Activated naive CD8-positive, alpha-beta T cell treated with anti-CD3 and anti-CD28 coated beads, Interleukin-2, amount 50 U/mL, for 24 hours (primary cell): ENCODE measurements at regions not wholly inside any gene's neighbourhood (a gene's known extent, or its start where the extent isn't known, plus 50 kb on each side); places are given as distances from the start of the nearest gene placed in this dataset.
A peak's percentile ranks its signal among the peaks of the same experiment; 100 is the strongest.
"Not testable (repeated sequence)": the region's sequence is repeated elsewhere in the genome, so short reads cannot be mapped to it uniquely, and the experiment has no call there.

ENCODE experiments used
- ATAC-seq: fragments of 150-1000 bp; cut with Tn5 transposase; one replicate; pipeline ENCODE4 v1.10.0; 2021
- DNase-seq: peaks from one replicate; pipeline ENCODE4 v3.0.0; 2021
- H3K27ac Mint-ChIP-seq: one replicate; pipeline ENCODE4 v1.8.0; 2021; ENCODE audit warnings: mild to moderate bottlenecking, mixed read lengths
- H3K27me3 Mint-ChIP-seq: one replicate; pipeline ENCODE4 v1.8.0; 2021; ENCODE audit warnings: mixed read lengths
- H3K36me3 Mint-ChIP-seq: one replicate; pipeline ENCODE4 v1.8.0; 2021; ENCODE audit warnings: low read depth, mixed read lengths
- H3K4me1 Mint-ChIP-seq: one replicate; pipeline ENCODE4 v1.8.0; 2021; ENCODE audit warnings: mixed read lengths
- H3K4me3 Mint-ChIP-seq: one replicate; pipeline ENCODE4 v1.8.0; 2021; ENCODE audit warnings: mild to moderate bottlenecking, moderate library complexity, mixed read lengths
- H3K9me3 Mint-ChIP-seq: one replicate; pipeline ENCODE4 v1.8.0; 2021; ENCODE audit warnings: mixed read lengths

DNA sequence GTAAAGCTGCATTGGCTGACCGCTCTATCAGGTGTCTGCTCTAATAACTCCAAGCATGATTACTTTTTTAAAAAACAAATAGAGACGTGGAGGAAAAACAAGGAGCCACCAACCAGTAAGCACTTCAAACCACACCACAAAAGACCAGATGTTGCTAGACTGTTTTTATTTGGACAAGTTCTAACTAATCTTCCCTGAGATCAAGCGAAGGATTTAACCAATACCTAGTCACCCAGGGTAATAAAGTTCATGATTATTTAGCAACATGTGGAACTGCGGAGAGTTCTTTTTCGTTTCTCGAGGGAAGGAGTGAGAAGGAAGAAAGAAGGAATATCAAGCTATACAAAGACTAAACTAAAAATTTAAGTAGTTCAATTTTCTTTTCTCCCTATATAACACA lies 288.1 kb downstream of the DUSP6 start:
- H3K4me3 Mint-ChIP-seq, result no peak overlapping the region
- peaks cover 2% of the 10 kb centered on the region for H3K27me3 Mint-ChIP-seq
- ATAC-seq, result no peak
- no peaks in the 10 kb centered on the region for H3K36me3 Mint-ChIP-seq
- H3K9me3 Mint-ChIP-seq, result no peaks in the 10 kb centered on the region
- H3K27ac Mint-ChIP-seq, result no peak overlapping the region
- peaks cover 52% of the 10 kb centered on the region for H3K4me1 Mint-ChIP-seq
- no peak for DNase-seq

DNA sequence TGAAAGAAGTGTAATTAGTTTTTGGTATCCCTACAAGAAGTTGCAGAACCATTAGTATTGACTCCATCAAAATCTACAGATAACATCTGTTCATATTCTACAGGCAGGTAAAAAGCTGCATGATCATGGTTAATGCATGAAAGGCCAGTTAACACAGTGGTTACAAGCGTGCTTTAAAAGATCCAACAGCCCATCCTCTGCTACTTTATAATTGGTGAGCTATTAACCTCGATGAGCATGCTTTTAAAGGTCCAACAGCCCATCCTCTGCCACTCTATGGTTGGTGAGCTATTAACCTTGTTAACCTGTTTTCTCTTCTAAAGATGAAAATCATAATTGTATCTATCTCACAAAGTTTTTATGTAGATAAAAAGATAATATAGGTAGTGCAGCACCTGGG lies 289.3 kb downstream of the DUSP6 start:
- no peak for ATAC-seq
- H3K4me1 Mint-ChIP-seq, result peaks cover 51% of the 10 kb centered on the region
- no peak overlapping the region for H3K4me3 Mint-ChIP-seq
- no peaks in the 10 kb centered on the region for H3K9me3 Mint-ChIP-seq
- DNase-seq, result no peak
- H3K27ac Mint-ChIP-seq, result no peak overlapping the region
- peaks cover 2% of the 10 kb centered on the region for H3K27me3 Mint-ChIP-seq
- no peaks in the 10 kb centered on the region for H3K36me3 Mint-ChIP-seq

DNA sequence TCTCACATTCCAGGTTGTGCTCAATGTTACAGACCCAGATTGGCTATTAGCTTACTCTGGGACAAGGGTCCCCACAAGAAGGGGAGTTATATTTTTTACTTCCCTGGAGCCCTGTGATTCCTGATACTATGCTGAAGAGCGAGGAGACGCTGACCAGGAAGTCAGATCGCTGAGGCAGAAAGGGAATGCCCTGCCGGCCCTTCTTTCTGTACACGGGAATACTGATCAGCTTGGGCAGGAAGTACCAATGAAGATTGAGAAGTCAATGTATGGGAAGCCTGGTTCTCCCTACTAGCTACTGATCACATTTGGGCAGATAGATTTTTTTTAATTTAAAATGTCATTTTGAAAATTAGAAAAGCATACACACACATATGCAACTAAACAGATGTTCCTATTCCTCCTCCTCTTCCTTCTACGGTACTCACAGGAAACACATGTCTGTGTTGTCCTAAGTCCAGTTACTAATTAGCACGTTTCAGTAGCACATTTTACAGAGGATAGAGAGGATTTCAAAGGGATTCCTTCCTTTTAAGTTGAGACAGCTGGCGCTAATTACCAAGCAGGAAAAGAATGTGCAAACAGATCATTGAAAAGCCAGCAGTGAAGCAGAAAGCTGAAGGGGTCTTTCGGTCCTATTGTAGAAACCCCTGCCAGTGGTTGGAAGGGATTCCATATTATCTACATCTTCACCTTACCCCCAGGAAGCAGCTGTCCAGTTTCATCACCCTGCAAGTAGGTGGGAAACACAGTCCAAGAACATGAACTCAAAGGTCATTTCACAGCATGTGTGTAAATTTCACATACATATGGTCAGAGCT lies 292.4 kb downstream of the DUSP6 start:
- Mint-ChIP-seq H3K9me3 (no peaks in the 10 kb centered on the region), H3K36me3 (no peaks in the 10 kb centered on the region), H3K4me1 (peaks cover 36% of the 10 kb centered on the region), H3K4me3 (no peak overlapping the region), H3K27me3 (peaks cover 2% of the 10 kb centered on the region), H3K27ac (no peak overlapping the region)
- no peak for DNase-seq
- ATAC-seq, result no peak

GRCh38 chr12:89059056-89059455 lies 293.2 kb downstream of the DUSP6 start:
- Mint-ChIP-seq H3K36me3 (no peaks in the 10 kb centered on the region), H3K4me3 (no peak overlapping the region)
- no peak for ATAC-seq

GRCh38 chr12:89058402-89058801 lies 293.9 kb downstream of the DUSP6 start:
- ATAC-seq (no peak), DNase-seq (no peak)
- H3K4me3 Mint-ChIP-seq, result no peak overlapping the region
- H3K9me3 Mint-ChIP-seq, result peaks cover 5% of the 10 kb centered on the region
- no peak overlapping the region for H3K27ac Mint-ChIP-seq
- peaks cover 24% of the 10 kb centered on the region for H3K4me1 Mint-ChIP-seq
- peaks cover 2% of the 10 kb centered on the region for H3K27me3 Mint-ChIP-seq
- peaks cover 6% of the 10 kb centered on the region for H3K36me3 Mint-ChIP-seq

More at GRCh38 chr12:89059056-89059455, 293.2 kb downstream of the DUSP6 start:
- no peak for DNase-seq
- Mint-ChIP-seq H3K9me3 (no peaks in the 10 kb centered on the region), H3K27ac (no peak overlapping the region), H3K4me1 (peaks cover 27% of the 10 kb centered on the region), H3K27me3 (peaks cover 2% of the 10 kb centered on the region)

DNA sequence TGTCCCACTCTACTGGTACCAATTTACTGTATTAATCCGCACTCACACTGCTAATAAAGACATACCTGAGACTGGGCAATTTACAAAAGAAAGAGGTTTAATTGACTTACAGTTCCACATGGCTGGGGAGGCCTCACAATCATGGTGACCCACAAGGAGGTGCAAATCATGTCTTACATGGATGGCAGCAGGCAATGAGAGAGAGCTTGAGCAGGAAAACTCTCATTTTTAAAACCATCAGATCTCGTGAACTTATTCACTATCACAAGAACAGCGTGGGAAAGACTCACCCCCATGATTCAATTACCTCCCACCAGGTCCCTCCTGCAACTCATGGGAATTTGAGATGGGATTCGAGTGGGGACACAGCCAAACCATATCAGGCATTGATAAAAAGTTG lies 298.5 kb downstream of the DUSP6 start:
- not testable (repeated sequence) for H3K27me3 Mint-ChIP-seq, H3K4me1 Mint-ChIP-seq, H3K27ac Mint-ChIP-seq, ATAC-seq, H3K4me3 Mint-ChIP-seq, H3K36me3 Mint-ChIP-seq, H3K9me3 Mint-ChIP-seq, DNase-seq

DNA sequence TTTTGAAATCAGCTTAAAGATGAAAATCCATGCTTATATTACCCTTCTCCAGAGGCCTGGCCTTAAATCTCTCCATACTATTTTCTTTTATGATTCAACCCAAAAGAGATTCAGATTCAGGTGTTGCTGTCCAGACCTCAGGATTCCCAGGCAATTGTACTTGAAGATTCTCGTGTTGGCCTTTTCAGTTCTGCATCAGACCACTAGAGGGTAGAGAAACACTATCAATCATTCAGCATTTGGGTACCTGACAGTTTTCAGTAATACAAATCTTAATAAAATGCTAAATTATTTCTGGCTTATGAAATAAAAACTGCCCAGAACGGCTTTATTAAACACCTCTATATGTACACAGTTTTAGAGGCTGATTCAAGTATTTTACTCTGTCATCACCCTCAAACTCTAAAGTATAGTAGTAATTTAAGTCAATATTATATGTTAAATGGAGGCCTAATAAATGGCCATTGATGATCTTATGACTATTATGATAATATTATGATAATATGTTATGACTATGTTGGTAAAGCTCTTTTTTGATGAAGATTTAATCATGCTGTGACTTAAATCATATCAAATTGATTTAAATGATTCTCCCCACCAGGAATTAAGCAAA lies 301.1 kb downstream of the DUSP6 start:
- Mint-ChIP-seq H3K27me3 (no peaks in the 10 kb centered on the region), H3K36me3 (peaks cover 8% of the 10 kb centered on the region), H3K27ac (no peak overlapping the region), H3K4me1 (peaks cover 6% of the 10 kb centered on the region), H3K4me3 (no peak overlapping the region), H3K9me3 (peaks cover 6% of the 10 kb centered on the region)
- ATAC-seq (no peak), DNase-seq (no peak)

DNA sequence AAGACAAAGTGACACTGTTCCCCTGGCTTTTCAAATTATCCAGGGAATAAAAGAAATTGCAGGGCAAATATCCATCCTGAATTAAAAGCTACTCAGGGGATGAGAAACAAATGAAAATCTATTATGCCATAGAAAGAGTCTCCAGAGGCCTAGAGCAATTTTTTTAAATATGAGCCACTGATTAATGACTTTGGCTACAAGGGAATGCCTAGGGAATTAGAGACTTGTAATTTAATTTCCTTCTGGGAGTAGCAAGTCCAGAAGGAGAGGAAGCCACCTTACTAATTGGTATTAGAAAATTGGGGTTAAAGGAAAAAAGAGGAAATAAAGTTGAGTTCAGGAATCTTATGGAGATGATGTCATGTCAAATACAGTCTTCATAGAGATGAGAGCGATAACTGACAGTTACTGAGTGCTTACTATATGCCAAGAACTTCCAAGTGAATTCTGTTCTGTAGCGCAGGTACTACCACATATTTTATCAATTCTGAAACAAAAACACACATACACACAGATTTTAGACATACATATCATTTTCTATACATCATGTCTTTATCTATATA lies 304.4 kb downstream of the DUSP6 start:
- ATAC-seq (no peak), DNase-seq (no peak)
- Mint-ChIP-seq H3K27ac (no peak overlapping the region), H3K4me3 (no peak overlapping the region), H3K36me3 (no peaks in the 10 kb centered on the region), H3K9me3 (no peaks in the 10 kb centered on the region), H3K27me3 (no peaks in the 10 kb centered on the region), H3K4me1 (peaks cover 8% of the 10 kb centered on the region)

- DNase-seq, result no peak
- peaks cover 10% of the 10 kb centered on the region for H3K9me3 Mint-ChIP-seq
- H3K4me3 Mint-ChIP-seq, result no peak overlapping the region
- peaks cover 7% of the 10 kb centered on the region for H3K36me3 Mint-ChIP-seq
- H3K4me1 Mint-ChIP-seq, result peaks cover 59% of the 10 kb centered on the region
- no peak for ATAC-seq
- H3K27me3 Mint-ChIP-seq, result no peaks in the 10 kb centered on the region
- peak overlapping the region; percentile 94 for H3K27ac Mint-ChIP-seq
These were observed 311.2 kb downstream of the DUSP6 start for GRCh38 chr12:89041078-89041477.

- H3K4me3 Mint-ChIP-seq, result peak overlapping the region; percentile 30
- peaks cover 63% of the 10 kb centered on the region for H3K4me1 Mint-ChIP-seq
These were observed 311.9 kb downstream of the DUSP6 start for GRCh38 chr12:89040146-89040964.

GRCh38 chr12:89038831-89039512 lies 313.3 kb downstream of the DUSP6 start:
- H3K9me3 Mint-ChIP-seq, result peaks cover 10% of the 10 kb centered on the region
- peak; percentile 48 for ATAC-seq
- peak; percentile 19 for DNase-seq
- peaks cover 67% of the 10 kb centered on the region for H3K4me1 Mint-ChIP-seq
- peaks cover 7% of the 10 kb centered on the region for H3K36me3 Mint-ChIP-seq
- H3K4me3 Mint-ChIP-seq, result peak overlapping the region; percentile 4
- H3K27me3 Mint-ChIP-seq, result no peaks in the 10 kb centered on the region
- H3K27ac Mint-ChIP-seq, result peak overlapping the region; percentile 94

More at GRCh38 chr12:89040146-89040964, 311.9 kb downstream of the DUSP6 start:
- peaks cover 7% of the 10 kb centered on the region for H3K36me3 Mint-ChIP-seq
- no peaks in the 10 kb centered on the region for H3K27me3 Mint-ChIP-seq
- peak; percentile 72 for DNase-seq
- peak overlapping the region; percentile 94 for H3K27ac Mint-ChIP-seq
- H3K9me3 Mint-ChIP-seq, result peaks cover 10% of the 10 kb centered on the region
- ATAC-seq, result peak; percentile 87

DNA sequence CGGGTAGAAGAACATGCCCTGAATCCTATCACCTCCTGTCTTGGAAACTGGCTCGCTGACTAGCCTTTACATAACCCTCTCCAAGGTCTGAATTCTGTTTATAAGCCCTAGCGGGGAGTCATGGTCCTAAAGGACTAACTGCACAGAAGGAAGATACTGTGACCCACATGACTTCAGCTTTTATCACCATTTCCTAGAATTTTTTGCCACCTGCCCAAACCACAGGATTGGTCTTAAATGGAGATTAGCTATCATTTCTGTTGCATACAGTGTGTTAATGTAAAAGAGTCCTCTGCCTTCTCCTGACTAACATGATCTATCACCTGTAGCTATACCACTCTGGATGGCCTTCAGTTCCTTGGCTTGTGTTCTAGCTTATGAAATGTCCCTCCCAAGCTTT lies 319.2 kb downstream of the DUSP6 start:
- DNase-seq, result no peak
- Mint-ChIP-seq H3K27me3 (no peaks in the 10 kb centered on the region), H3K4me1 (peaks cover 36% of the 10 kb centered on the region), H3K4me3 (no peak overlapping the region), H3K9me3 (no peaks in the 10 kb centered on the region), H3K27ac (no peak overlapping the region), H3K36me3 (no peaks in the 10 kb centered on the region)
- ATAC-seq, result peak; percentile 28

DNA sequence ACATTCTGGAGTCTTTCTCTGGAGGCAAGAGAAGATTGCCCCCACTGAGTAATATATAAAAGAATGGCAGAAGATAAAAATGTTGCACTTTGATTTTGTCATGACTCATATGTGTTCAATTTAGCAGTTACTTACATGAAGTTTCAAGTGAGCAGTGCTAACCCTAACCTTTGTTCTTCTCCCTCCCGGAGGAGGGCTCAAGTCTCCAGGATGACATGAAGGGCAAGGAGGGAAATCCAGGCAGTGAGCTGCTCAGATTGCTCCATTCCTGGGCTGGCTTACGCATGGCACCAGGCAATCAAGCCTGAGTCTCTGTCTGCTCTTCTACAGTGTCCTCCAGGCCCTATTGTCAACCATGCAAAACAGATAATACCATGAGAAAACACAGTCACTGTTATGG lies 322.3 kb downstream of the DUSP6 start:
- DNase-seq, result no peak
- ATAC-seq, result no peak
- Mint-ChIP-seq H3K4me1 (peaks cover 19% of the 10 kb centered on the region), H3K9me3 (no peaks in the 10 kb centered on the region), H3K4me3 (no peak overlapping the region), H3K27me3 (no peaks in the 10 kb centered on the region), H3K36me3 (no peaks in the 10 kb centered on the region), H3K27ac (no peak overlapping the region)

- Mint-ChIP-seq H3K4me3 (no peak overlapping the region), H3K27me3 (no peaks in the 10 kb centered on the region), H3K27ac (no peak overlapping the region), H3K4me1 (peaks cover 14% of the 10 kb centered on the region), H3K9me3 (no peaks in the 10 kb centered on the region), H3K36me3 (no peaks in the 10 kb centered on the region)
- DNase-seq (no peak), ATAC-seq (no peak)
These were observed 327.7 kb downstream of the DUSP6 start for GRCh38 chr12:89024580-89024979.
